Left lung (tissue), 4 donors: ENCODE measurements at regions not wholly inside any gene's neighbourhood (a gene's known extent, or its start where the extent isn't known, plus 50 kb on each side); places are given as distances from the start of the nearest gene placed in this dataset.
A peak's percentile ranks its signal among the peaks of the same experiment; 100 is the strongest.

Source experiments
- ATAC-seq: fragments of 200-7000 bp; cut with Tn5 transposase; one replicate; pipeline ENCODE4 v1.9.1; 2020; ENCODE audit warnings: moderate library complexity
- DNase-seq, 4 donors: peaks; one replicate each; pipeline ENCODE4 v3.0.0-alpha.2; 2013 to 2020
- H3K27ac ChIP-seq, 2 donors: fragments of 200-600 bp; sonication (generic) in 1 of 2; one replicate each; pipeline versions ENCODE4 v1.5.0 to v1.8.0; 2020 to 2021
- H3K27me3 ChIP-seq, 2 donors: fragments of 200-600 bp; sonication (generic) in 1 of 2; one replicate each; pipeline versions ENCODE4 v1.5.0 to v1.8.0; 2020 to 2021
- H3K36me3 ChIP-seq, 2 donors: fragments of 200-600 bp; sonication (generic) in 1 of 2; one replicate each; pipeline versions ENCODE4 v1.5.0 to v1.8.0; 2020 to 2021
- H3K4me1 ChIP-seq, 2 donors: fragments of 200-600 bp; one replicate each; pipeline ENCODE4 v1.8.0; 2021
- H3K4me3 ChIP-seq, 2 donors: fragments of 200-600 bp; sonication (generic) in 1 of 2; one replicate each; pipeline versions ENCODE4 v1.5.0 to v1.8.0; 2020 to 2021; ENCODE audit warnings: mild to moderate bottlenecking in 1 of 2
- H3K9me3 ChIP-seq, 2 donors: fragments of 200-600 bp; sonication (generic) in 1 of 2; one replicate each; pipeline versions ENCODE4 v1.5.0 to v1.8.0; 2020 to 2021
- CTCF ChIP-seq, 2 donors: fragments of 200-600 bp; sonication (generic) in 1 of 2; IDR thresholded peaks; one replicate each; pipeline versions ENCODE4 v1.5.0 to v1.8.0; 2021; ENCODE audit warnings: antibody characterized with exemption in 2 of 2
- intact Hi-C, 2 donors: fragments of 100-400 bp; cut with DNase I; formaldehyde crosslinking; loops; one replicate each; pipeline versions ENCODE4 v1.11.2 to v1.14.2; 2022
- donor health status: DM: no; HTN: yes; CAD: no.
- donor health status: DM: no; HTN: no; CAD: no.

GRCh38 chr18:2313332-2313731 is 258.0 kb downstream of the METTL4 start:
- H3K27ac ChIP-seq, result no peak overlapping the region
- TF ChIP-seq CTCF (IDR thresholded peaks at IDR 0.05), result no peak
- H3K27me3 ChIP-seq, result no peaks in the 10 kb centered on the region
- intact Hi-C loops, result no loop called here
- DNase-seq (no peak), ATAC-seq (no peak)
- H3K4me3 ChIP-seq, result no peak overlapping the region
- no peaks in the 10 kb centered on the region for H3K36me3 ChIP-seq
- H3K4me1 ChIP-seq, result no peaks in the 10 kb centered on the region
- no peaks in the 10 kb centered on the region for H3K9me3 ChIP-seq

GRCh38 chr18:2316082-2316750 is 255.1 kb downstream of the METTL4 start:
- Histone ChIP-seq H3K27me3 (no peaks in the 10 kb centered on the region), H3K27ac (no peak overlapping the region), H3K4me3 (no peak overlapping the region), H3K4me1 (no peaks in the 10 kb centered on the region), H3K9me3 (no peaks in the 10 kb centered on the region), H3K36me3 (no peaks in the 10 kb centered on the region)
- no peak for TF ChIP-seq CTCF (IDR thresholded peaks at IDR 0.05)
- intact Hi-C loops, result no loop called here
- no peak for DNase-seq
- no peak for ATAC-seq

- H3K27me3 ChIP-seq, result no peaks in the 10 kb centered on the region
- intact Hi-C loops, result no loop called here
- TF ChIP-seq CTCF (IDR thresholded peaks at IDR 0.05), result no peak
- no peaks in the 10 kb centered on the region for H3K9me3 ChIP-seq
- DNase-seq (no peak), ATAC-seq (no peak)
- no peak overlapping the region for H3K4me3 ChIP-seq
- no peaks in the 10 kb centered on the region for H3K36me3 ChIP-seq
- no peaks in the 10 kb centered on the region for H3K4me1 ChIP-seq
- H3K27ac ChIP-seq, result no peak overlapping the region
These were observed 254.3 kb downstream of the METTL4 start for GRCh38 chr18:2316751-2317696.

- Histone ChIP-seq H3K27ac (no peak overlapping the region), H3K36me3 (no peaks in the 10 kb centered on the region), H3K27me3 (peaks cover 0 to 10% of the 10 kb centered on the region in 2 donors), H3K9me3 (no peaks in the 10 kb centered on the region), H3K4me1 (no peaks in the 10 kb centered on the region), H3K4me3 (no peak overlapping the region)
- DNase-seq (no peak), ATAC-seq (no peak)
- intact Hi-C loops, result no loop called here
- no peak for TF ChIP-seq CTCF (IDR thresholded peaks at IDR 0.05)
These were observed 246.8 kb downstream of the METTL4 start for GRCh38 chr18:2324459-2324858.

- no peak overlapping the region for H3K4me3 ChIP-seq
- H3K9me3 ChIP-seq, result no peaks in the 10 kb centered on the region
- TF ChIP-seq CTCF (IDR thresholded peaks at IDR 0.05), result no peak
- no peaks in the 10 kb centered on the region for H3K36me3 ChIP-seq
- no peak for DNase-seq
- intact Hi-C loops, result no loop called here
- peaks cover 0 to 10% of the 10 kb centered on the region in 2 donors for H3K27me3 ChIP-seq
- no peak overlapping the region for H3K27ac ChIP-seq
- H3K4me1 ChIP-seq, result no peaks in the 10 kb centered on the region
- peak; percentile 31 for ATAC-seq
These were observed 245.9 kb downstream of the METTL4 start for GRCh38 chr18:2325308-2325849.
